HG03565 (cell line): ENCODE measurements at regions not wholly inside any gene's neighbourhood (a gene's known extent, or its start where the extent isn't known, plus 50 kb on each side); places are given as distances from the start of the nearest gene placed in this dataset.
"Not testable (repeated sequence)": the region's sequence is repeated elsewhere in the genome, so short reads cannot be mapped to it uniquely, and the experiment has no call there.

ENCODE experiments used
- ATAC-seq: cut with Tn5 transposase; IDR thresholded peaks from one replicate; pipeline ENCODE4 v1.9.1; 2021; ENCODE audit warnings: mild to moderate bottlenecking, moderate library complexity; ENCODE audit not compliant: unreplicated experiment

GRCh38 chr7:3094701-3095445 lies 51.2 kb upstream of the CARD11 start:
- ATAC-seq: no peak

- no peak for ATAC-seq
Observed at GRCh38 chr7:3097734-3098133, 54.1 kb upstream of the CARD11 start.

GRCh38 chr7:3102159-3102558 lies 58.5 kb upstream of the CARD11 start:
- ATAC-seq: no peak

- no peak for ATAC-seq
Observed at GRCh38 chr7:3103614-3104398, 60.1 kb upstream of the CARD11 start.

- no peak for ATAC-seq
Observed at GRCh38 chr7:3105856-3106255, 62.2 kb upstream of the CARD11 start.

GRCh38 chr7:3106361-3106826 lies 62.7 kb upstream of the CARD11 start:
- ATAC-seq: no peak

- no peak for ATAC-seq
Observed at GRCh38 chr7:3107228-3107763, 63.6 kb upstream of the CARD11 start.

- ATAC-seq: no peak
Observed at GRCh38 chr7:3107889-3108570, 64.4 kb upstream of the CARD11 start.

GRCh38 chr7:3109311-3109915 lies 65.7 kb upstream of the CARD11 start:
- ATAC-seq: no peak

- ATAC-seq: no peak
Observed at GRCh38 chr7:3112479-3113134, 68.9 kb upstream of the CARD11 start.

- ATAC-seq: no peak
Observed at GRCh38 chr7:3114917-3115316, 71.2 kb upstream of the CARD11 start.

- ATAC-seq: no peak
Observed at GRCh38 chr7:3117081-3117480, 73.4 kb upstream of the CARD11 start.

- ATAC-seq: no peak
Observed at GRCh38 chr7:3117488-3118231, 74.0 kb upstream of the CARD11 start.

GRCh38 chr7:3119352-3119927 lies 75.8 kb upstream of the CARD11 start:
- ATAC-seq: not testable (repeated sequence)

- no peak for ATAC-seq
Observed at GRCh38 chr7:3119963-3120362, 76.3 kb upstream of the CARD11 start.

GRCh38 chr7:3120513-3120912 lies 76.8 kb upstream of the CARD11 start:
- ATAC-seq: no peak

- ATAC-seq: no peak
Observed at GRCh38 chr7:3128857-3129490, 85.3 kb upstream of the CARD11 start.

- no peak for ATAC-seq
Observed at GRCh38 chr7:3133811-3134385, 90.2 kb upstream of the CARD11 start.

- no peak for ATAC-seq
Observed at GRCh38 chr7:3134745-3135144, 91.1 kb upstream of the CARD11 start.
